Colonic mucosa (tissue), 4 donors: ENCODE measurements at regions not wholly inside any gene's neighbourhood (a gene's known extent, or its start where the extent isn't known, plus 50 kb on each side); places are given as distances from the start of the nearest gene placed in this dataset.
"Not testable (repeated sequence)": the region's sequence is repeated elsewhere in the genome, so short reads cannot be mapped to it uniquely, and the experiment has no call there.

Experiments
- DNase-seq: peaks from one replicate; pipeline ENCODE4 v3.0.0-alpha.2; 2020
- H3K27ac ChIP-seq: fragments of 200-600 bp; one replicate; pipeline ENCODE4 v1.8.0; 2021
- H3K27me3 ChIP-seq: fragments of 200-600 bp; one replicate; pipeline ENCODE4 v1.8.0; 2021
- H3K36me3 ChIP-seq: fragments of 200-600 bp; one replicate; pipeline ENCODE4 v1.8.0; 2021
- H3K4me1 ChIP-seq: fragments of 200-600 bp; one replicate; pipeline ENCODE4 v1.8.0; 2021; ENCODE audit warnings: mild to moderate bottlenecking
- H3K4me3 ChIP-seq: fragments of 200-600 bp; one replicate; pipeline ENCODE4 v1.8.0; 2021
- H3K9ac ChIP-seq, 2 donors: one replicate each; pipeline ENCODE4 v1.7.0; 2013; ENCODE audit warnings: control low read depth in 2 of 2, low read depth in 2 of 2, low read length in 2 of 2
- H3K9me3 ChIP-seq: fragments of 200-600 bp; one replicate; pipeline ENCODE4 v1.8.0; 2021
- CTCF ChIP-seq: fragments of 200-600 bp; IDR thresholded peaks from one replicate; pipeline ENCODE4 v1.8.0; 2022; ENCODE audit warnings: antibody characterized with exemption, mild to moderate bottlenecking
- intact Hi-C: fragments of 100-400 bp; cut with DNase I; formaldehyde crosslinking; loops from one replicate; pipeline ENCODE4 v1.14.1; 2022
- donor health status: healthy.
- donor health status: DM: no; HTN: no; CAD: no.
- donor health status: DM: no; HTN: no; CAD: no.

- intact Hi-C loops: no loop called here
- H3K4me3 ChIP-seq: no peak overlapping the region
- no peaks in the 10 kb centered on the region for H3K36me3 ChIP-seq
- DNase-seq: no peak
- no peaks in the 10 kb centered on the region for H3K27me3 ChIP-seq
- H3K9ac ChIP-seq: no peak overlapping the region
- H3K9me3 ChIP-seq: no peaks in the 10 kb centered on the region
- no peak for TF ChIP-seq CTCF
- no peak overlapping the region for H3K27ac ChIP-seq
- H3K4me1 ChIP-seq: no peaks in the 10 kb centered on the region
Measured at GRCh38 chr4:114321366-114321765, 277.2 kb upstream of the UGT8 start.

- Histone ChIP-seq H3K9me3 (no peaks in the 10 kb centered on the region), H3K4me1 (no peaks in the 10 kb centered on the region), H3K27me3 (no peaks in the 10 kb centered on the region), H3K4me3 (no peak overlapping the region), H3K36me3 (no peaks in the 10 kb centered on the region), H3K27ac (no peak overlapping the region), H3K9ac (no peak overlapping the region)
- intact Hi-C loops: no loop called here
- no peak for TF ChIP-seq CTCF
- no peak for DNase-seq
Measured at GRCh38 chr4:114323841-114324240, 274.8 kb upstream of the UGT8 start.

GRCh38 chr4:114326358-114326757, 272.2 kb upstream of the UGT8 start:
- no peak for DNase-seq
- TF ChIP-seq CTCF: no peak
- Histone ChIP-seq H3K36me3 (no peaks in the 10 kb centered on the region), H3K27ac (no peak overlapping the region), H3K4me3 (no peak overlapping the region), H3K9ac (no peak overlapping the region), H3K4me1 (no peaks in the 10 kb centered on the region), H3K9me3 (no peaks in the 10 kb centered on the region), H3K27me3 (no peaks in the 10 kb centered on the region)
- intact Hi-C loops: no loop called here

GRCh38 chr4:114332119-114332518, 266.5 kb upstream of the UGT8 start:
- no peak overlapping the region for H3K27ac ChIP-seq
- H3K4me3 ChIP-seq: no peak overlapping the region
- TF ChIP-seq CTCF: no peak
- H3K27me3 ChIP-seq: no peaks in the 10 kb centered on the region
- no peaks in the 10 kb centered on the region for H3K4me1 ChIP-seq
- H3K9me3 ChIP-seq: no peaks in the 10 kb centered on the region
- no peaks in the 10 kb centered on the region for H3K36me3 ChIP-seq
- no peak overlapping the region for H3K9ac ChIP-seq
- no peak for DNase-seq
- intact Hi-C loops: no loop called here

GRCh38 chr4:114334363-114334762, 264.2 kb upstream of the UGT8 start:
- H3K4me1 ChIP-seq, H3K27me3 ChIP-seq, H3K9me3 ChIP-seq, H3K9ac ChIP-seq, intact Hi-C loops, H3K4me3 ChIP-seq, DNase-seq, H3K27ac ChIP-seq, H3K36me3 ChIP-seq: not testable (repeated sequence)

- no peak for TF ChIP-seq CTCF
- intact Hi-C loops: no loop called here
- no peak overlapping the region for H3K9ac ChIP-seq
- DNase-seq: no peak
- no peaks in the 10 kb centered on the region for H3K9me3 ChIP-seq
- no peaks in the 10 kb centered on the region for H3K4me1 ChIP-seq
- H3K4me3 ChIP-seq: no peak overlapping the region
- H3K27ac ChIP-seq: no peak overlapping the region
- H3K36me3 ChIP-seq: no peaks in the 10 kb centered on the region
- H3K27me3 ChIP-seq: no peaks in the 10 kb centered on the region
Measured at GRCh38 chr4:114334884-114335330, 263.7 kb upstream of the UGT8 start.
